ENCODE measurements at regions not wholly inside any gene's neighbourhood (a gene's known extent, or its start where the extent isn't known, plus 50 kb on each side); places are given as distances from the start of the nearest gene placed in this dataset.

DNA sequence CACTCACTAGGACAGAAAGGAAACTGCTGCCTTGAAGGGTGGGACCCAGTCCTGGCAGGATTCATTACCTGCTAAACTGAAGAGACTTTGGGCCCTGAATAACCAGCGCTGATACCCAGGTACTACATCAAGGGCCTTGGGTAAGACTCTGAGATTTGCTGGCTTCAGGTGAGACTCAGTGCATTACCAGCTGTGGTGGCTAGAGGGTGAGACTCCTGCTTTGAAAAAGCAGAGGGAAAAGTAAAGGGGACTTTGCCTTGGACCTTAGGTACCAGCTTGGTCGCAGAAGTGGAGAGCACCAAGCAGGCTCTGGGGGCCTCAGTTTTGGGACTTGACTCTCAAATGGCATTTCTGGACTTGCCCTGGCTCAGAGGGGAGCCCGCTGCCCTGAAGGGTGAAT is 673.3 kb downstream of the NXPH1 start:
- TF ChIP-seq ZNF670 (tag by site-specific recombination; IDR thresholded peaks at IDR 0.05; ENCODE audit: low read depth) (no peak), CTCF (tag by site-specific recombination; IDR thresholded peaks at IDR 0.05) (no peak), ZNF843 (tag by site-specific recombination; IDR thresholded peaks at IDR 0.05) (no peak), ZBTB7A (tag by site-specific recombination; IDR thresholded peaks at IDR 0.05; ENCODE audit: low read depth) (no peak), ZNF114 (tag by site-specific recombination; IDR thresholded peaks at IDR 0.05) (no peak), ZBTB8A (tag by site-specific recombination; IDR thresholded peaks at IDR 0.05) (no peak), ZNF580 (tag by site-specific recombination; IDR thresholded peaks at IDR 0.05) (no peak), ZNF10 (tag by site-specific recombination; IDR thresholded peaks at IDR 0.05) (no peak), ZNF777 (tag by site-specific recombination; IDR thresholded peaks at IDR 0.05; ENCODE audit: borderline replicate concordance) (no peak), ZNF423 (tag by site-specific recombination; IDR thresholded peaks at IDR 0.05) (no peak)
- TF ChIP-seq, protein P1, sequence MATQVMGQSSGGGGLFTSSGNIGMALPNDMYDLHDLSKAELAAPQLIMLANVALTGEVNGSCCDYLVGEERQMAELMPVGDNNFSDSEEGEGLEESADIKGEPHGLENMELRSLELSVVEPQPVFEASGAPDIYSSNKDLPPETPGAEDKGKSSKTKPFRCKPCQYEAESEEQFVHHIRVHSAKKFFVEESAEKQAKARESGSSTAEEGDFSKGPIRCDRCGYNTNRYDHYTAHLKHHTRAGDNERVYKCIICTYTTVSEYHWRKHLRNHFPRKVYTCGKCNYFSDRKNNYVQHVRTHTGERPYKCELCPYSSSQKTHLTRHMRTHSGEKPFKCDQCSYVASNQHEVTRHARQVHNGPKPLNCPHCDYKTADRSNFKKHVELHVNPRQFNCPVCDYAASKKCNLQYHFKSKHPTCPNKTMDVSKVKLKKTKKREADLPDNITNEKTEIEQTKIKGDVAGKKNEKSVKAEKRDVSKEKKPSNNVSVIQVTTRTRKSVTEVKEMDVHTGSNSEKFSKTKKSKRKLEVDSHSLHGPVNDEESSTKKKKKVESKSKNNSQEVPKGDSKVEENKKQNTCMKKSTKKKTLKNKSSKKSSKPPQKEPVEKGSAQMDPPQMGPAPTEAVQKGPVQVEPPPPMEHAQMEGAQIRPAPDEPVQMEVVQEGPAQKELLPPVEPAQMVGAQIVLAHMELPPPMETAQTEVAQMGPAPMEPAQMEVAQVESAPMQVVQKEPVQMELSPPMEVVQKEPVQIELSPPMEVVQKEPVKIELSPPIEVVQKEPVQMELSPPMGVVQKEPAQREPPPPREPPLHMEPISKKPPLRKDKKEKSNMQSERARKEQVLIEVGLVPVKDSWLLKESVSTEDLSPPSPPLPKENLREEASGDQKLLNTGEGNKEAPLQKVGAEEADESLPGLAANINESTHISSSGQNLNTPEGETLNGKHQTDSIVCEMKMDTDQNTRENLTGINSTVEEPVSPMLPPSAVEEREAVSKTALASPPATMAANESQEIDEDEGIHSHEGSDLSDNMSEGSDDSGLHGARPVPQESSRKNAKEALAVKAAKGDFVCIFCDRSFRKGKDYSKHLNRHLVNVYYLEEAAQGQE (tag by site-specific recombination; IDR thresholded peaks at IDR 0.05) = no peak
- TF ChIP-seq, protein P2, sequence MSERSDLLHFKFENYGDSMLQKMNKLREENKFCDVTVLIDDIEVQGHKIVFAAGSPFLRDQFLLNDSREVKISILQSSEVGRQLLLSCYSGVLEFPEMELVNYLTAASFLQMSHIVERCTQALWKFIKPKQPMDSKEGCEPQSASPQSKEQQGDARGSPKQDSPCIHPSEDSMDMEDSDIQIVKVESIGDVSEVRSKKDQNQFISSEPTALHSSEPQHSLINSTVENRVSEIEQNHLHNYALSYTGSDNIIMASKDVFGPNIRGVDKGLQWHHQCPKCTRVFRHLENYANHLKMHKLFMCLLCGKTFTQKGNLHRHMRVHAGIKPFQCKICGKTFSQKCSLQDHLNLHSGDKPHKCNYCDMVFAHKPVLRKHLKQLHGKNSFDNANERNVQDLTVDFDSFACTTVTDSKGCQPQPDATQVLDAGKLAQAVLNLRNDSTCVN (tag by site-specific recombination; optimal IDR thresholded peaks at IDR 0.05) = no peak

All from HEK293 (cell line).